Stomach (tissue), 4 donors: ENCODE measurements at regions not wholly inside any gene's neighbourhood (a gene's known extent, or its start where the extent isn't known, plus 50 kb on each side); places are given as distances from the start of the nearest gene placed in this dataset.

Source experiments
- EP300 ChIP-seq: sonication (generic); formaldehyde crosslinking; IDR thresholded peaks from one replicate; pipeline ENCODE4 v1.6.1; 2017; ENCODE audit warnings: antibody characterized with exemption
- POLR2A ChIP-seq, 4 donors: fragments of 450-650 bp; IDR thresholded peaks; one replicate each; pipeline ENCODE4 v1.6.1; 2016; ENCODE audit warnings: antibody characterized with exemption in 4 of 4, control low read depth in 2 of 4, mild to moderate bottlenecking in 1 of 4, moderate library complexity in 1 of 4
- POLR2AphosphoS5 ChIP-seq, 3 donors: sonication (generic); formaldehyde crosslinking; IDR thresholded peaks; one replicate each; pipeline ENCODE4 v1.6.1; 2016; ENCODE audit warnings: antibody characterized with exemption in 3 of 3
- TF ChIP-seq, protein P1 (sequence below), 7 experiments: fragments of 450-650 bp in 4 of 7; fragments of 200-600 bp in 3 of 7; sonication (generic) in 3 of 7; IDR thresholded peaks; one replicate each; pipeline ENCODE4 v1.5.1; 2016 to 2019; ENCODE audit warnings: antibody characterized with exemption in 7 of 7, control low read depth in 2 of 7, mild to moderate bottlenecking in 1 of 7

DNA sequence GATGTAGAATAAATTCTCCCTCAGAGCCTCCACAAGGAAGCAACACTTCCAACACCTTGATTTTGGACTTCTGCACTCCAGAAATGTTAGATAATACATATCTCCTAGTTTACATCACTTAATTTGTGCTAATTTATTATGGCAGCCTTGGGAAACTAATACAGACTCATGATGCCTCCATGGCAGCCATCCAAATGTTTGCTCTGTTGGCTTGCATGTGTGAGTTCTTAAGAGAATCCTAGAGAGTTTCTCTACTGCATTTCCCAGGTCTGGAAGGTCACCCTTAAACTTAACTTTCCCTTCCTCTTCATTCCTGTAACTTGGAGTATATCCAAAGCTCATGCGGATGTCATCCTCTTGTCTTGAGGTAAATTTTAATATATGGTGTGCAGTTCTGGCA lies 956.1 kb downstream of the ADGRL3 start:
- TF ChIP-seq, protein P1, sequence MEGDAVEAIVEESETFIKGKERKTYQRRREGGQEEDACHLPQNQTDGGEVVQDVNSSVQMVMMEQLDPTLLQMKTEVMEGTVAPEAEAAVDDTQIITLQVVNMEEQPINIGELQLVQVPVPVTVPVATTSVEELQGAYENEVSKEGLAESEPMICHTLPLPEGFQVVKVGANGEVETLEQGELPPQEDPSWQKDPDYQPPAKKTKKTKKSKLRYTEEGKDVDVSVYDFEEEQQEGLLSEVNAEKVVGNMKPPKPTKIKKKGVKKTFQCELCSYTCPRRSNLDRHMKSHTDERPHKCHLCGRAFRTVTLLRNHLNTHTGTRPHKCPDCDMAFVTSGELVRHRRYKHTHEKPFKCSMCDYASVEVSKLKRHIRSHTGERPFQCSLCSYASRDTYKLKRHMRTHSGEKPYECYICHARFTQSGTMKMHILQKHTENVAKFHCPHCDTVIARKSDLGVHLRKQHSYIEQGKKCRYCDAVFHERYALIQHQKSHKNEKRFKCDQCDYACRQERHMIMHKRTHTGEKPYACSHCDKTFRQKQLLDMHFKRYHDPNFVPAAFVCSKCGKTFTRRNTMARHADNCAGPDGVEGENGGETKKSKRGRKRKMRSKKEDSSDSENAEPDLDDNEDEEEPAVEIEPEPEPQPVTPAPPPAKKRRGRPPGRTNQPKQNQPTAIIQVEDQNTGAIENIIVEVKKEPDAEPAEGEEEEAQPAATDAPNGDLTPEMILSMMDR (IDR thresholded peaks at IDR 0.05), result no peak
- TF ChIP-seq POLR2A (IDR thresholded peaks at IDR 0.05) (no peak), POLR2AphosphoS5 (IDR thresholded peaks at IDR 0.05) (no peak), EP300 (no peak)
